ENCODE measurements at regions not wholly inside any gene's neighbourhood (a gene's known extent, or its start where the extent isn't known, plus 50 kb on each side); places are given as distances from the start of the nearest gene placed in this dataset.
A peak's percentile ranks its signal among the peaks of the same experiment; 100 is the strongest.

DNA sequence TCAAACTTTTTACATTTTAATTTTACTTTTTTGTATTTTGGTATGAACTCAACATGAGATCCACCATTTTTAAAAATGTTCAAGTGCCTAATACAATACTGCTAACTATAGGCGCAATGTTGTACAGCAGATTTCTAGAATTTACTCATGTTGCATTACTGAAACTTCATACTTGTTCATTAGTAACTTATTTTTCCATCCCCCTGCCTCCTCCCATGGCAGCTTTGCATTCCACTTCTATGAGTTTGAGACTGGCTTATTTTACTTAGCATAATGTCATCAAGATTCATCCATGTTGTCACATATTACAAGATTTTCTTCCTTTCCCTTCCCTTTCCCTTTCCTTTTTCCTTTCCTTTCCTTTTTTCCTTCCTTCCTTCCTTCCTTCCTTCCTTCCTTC is 825.9 kb downstream of the SLC16A7 start:
- Histone ChIP-seq H3K4me2 (ENCODE audit: unreplicated experiment) (no peak overlapping the region), H3K9me3 (ENCODE audit: low read depth) (no peaks in the 10 kb centered on the region), H3K9ac (no peak overlapping the region), H3K36me3 (ENCODE audit: low read depth) (no peaks in the 10 kb centered on the region), H4K20me1 (ENCODE audit: insufficient read depth) (no peaks in the 10 kb centered on the region), H3F3A (ENCODE audit: insufficient read depth) (no peaks in the 10 kb centered on the region), H3K79me2 (ENCODE audit: insufficient read depth) (no peaks in the 10 kb centered on the region), H3K27me3 (replicated peaks; ENCODE audit: insufficient read depth) (no peaks in the 10 kb centered on the region), H3K9me2 (ENCODE audit: insufficient read depth) (0 out of 2 replicates have a peak, but pooled peaks cover 6% of the 10 kb centered on the region), H3K27ac (no peak overlapping the region), H3K4me1 (ENCODE audit: insufficient read depth) (no peaks in the 10 kb centered on the region), H3K4me3 (no peak overlapping the region), H2AFZ (no peak overlapping the region)
- in situ Hi-C loops (cut with MboI): no loop called here
- peak; percentile 48 for DNase-seq
- WGBS, 2 experiments (ENCODE audit: low coverage in 1 of 2, low lambda C conversion rate in 2 of 2, missing lambda C conversion rate in 2 of 2): 93 to 97% methylated on average over 1 of the region's 1 CpG
- TF ChIP-seq EZH2phosphoT487 (IDR thresholded peaks at IDR 0.05; ENCODE audit: insufficient read depth, low read depth) (no peak), EZH2 (IDR thresholded peaks at IDR 0.05; ENCODE audit: insufficient read depth, poor library complexity, severe bottlenecking) (no peak)

DNA sequence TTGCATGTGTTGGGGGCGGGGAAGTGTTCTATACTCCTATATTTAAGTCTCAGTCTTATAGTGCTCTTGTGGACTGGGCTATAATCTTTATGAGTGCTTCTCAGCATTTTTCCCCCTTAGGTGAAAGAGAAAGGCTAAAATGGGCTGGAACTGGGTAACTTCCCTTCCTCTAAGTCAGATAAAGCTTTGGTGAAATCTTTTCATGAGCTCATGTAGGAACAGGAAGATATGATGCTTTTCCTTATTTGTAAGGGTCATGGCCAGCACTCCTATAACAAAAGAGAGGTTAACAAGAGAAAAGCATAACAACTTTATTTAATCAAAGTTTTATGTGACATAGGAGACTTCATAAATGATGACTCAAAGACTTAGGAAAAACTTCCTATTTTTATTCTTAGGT is 841.5 kb downstream of the SLC16A7 start:
- no peaks in the 10 kb centered on the region for H3K79me2 ChIP-seq (ENCODE audit: insufficient read depth)
- H3F3A ChIP-seq (ENCODE audit: insufficient read depth): no peaks in the 10 kb centered on the region
- H3K4me3 ChIP-seq: no peak overlapping the region
- no peak for DNase-seq
- H3K27ac ChIP-seq: no peak overlapping the region
- TF ChIP-seq EZH2phosphoT487 (IDR thresholded peaks at IDR 0.05; ENCODE audit: insufficient read depth, low read depth) (no peak), EZH2 (IDR thresholded peaks at IDR 0.05; ENCODE audit: insufficient read depth, poor library complexity, severe bottlenecking) (no peak)
- H3K4me1 ChIP-seq (ENCODE audit: insufficient read depth): no peaks in the 10 kb centered on the region
- H3K27me3 ChIP-seq (replicated peaks; ENCODE audit: insufficient read depth): no peaks in the 10 kb centered on the region
- WGBS, 2 experiments (ENCODE audit: low coverage in 1 of 2, low lambda C conversion rate in 2 of 2, missing lambda C conversion rate in 2 of 2): 21 to 44% methylated on average over 1 of the region's 1 CpG
- H3K36me3 ChIP-seq (ENCODE audit: low read depth): no peaks in the 10 kb centered on the region
- H2AFZ ChIP-seq: no peak overlapping the region
- H4K20me1 ChIP-seq (ENCODE audit: insufficient read depth): no peaks in the 10 kb centered on the region
- in situ Hi-C loops (cut with MboI): no loop called here
- no peak overlapping the region for H3K4me2 ChIP-seq (ENCODE audit: unreplicated experiment)
- no peaks in the 10 kb centered on the region for H3K9me2 ChIP-seq (ENCODE audit: insufficient read depth)
- H3K9me3 ChIP-seq (ENCODE audit: low read depth): no peaks in the 10 kb centered on the region
- H3K9ac ChIP-seq: no peak overlapping the region

DNA sequence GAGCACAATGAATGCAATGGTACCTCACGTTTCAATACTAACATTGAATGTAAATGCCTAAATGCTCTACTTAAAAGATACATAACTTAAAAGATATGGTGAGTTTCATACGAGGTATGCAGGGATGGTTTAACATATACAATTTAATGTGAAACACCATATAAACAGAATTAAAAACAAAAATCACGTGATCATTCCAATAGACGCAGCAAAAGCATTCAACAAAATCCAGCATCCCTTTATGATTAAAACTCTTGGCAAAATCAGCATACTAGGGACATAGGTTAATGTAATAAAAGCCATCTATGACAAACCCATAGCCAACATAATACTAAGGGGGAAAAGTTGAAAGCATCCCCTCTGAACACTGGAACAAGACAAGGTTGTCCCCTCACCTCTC is 845.7 kb downstream of the SLC16A7 start:
- no peaks in the 10 kb centered on the region for H3K9me2 ChIP-seq (ENCODE audit: insufficient read depth)
- H3K36me3 ChIP-seq (ENCODE audit: low read depth): no peaks in the 10 kb centered on the region
- no peak overlapping the region for H3K4me2 ChIP-seq (ENCODE audit: unreplicated experiment)
- H3K79me2 ChIP-seq (ENCODE audit: insufficient read depth): no peaks in the 10 kb centered on the region
- TF ChIP-seq EZH2phosphoT487 (IDR thresholded peaks at IDR 0.05; ENCODE audit: insufficient read depth, low read depth) (no peak), EZH2 (IDR thresholded peaks at IDR 0.05; ENCODE audit: insufficient read depth, poor library complexity, severe bottlenecking) (no peak)
- no peaks in the 10 kb centered on the region for H3K9me3 ChIP-seq (ENCODE audit: low read depth)
- in situ Hi-C loops (cut with MboI): no loop called here
- no peak overlapping the region for H3K9ac ChIP-seq
- H3F3A ChIP-seq (ENCODE audit: insufficient read depth): no peaks in the 10 kb centered on the region
- no peaks in the 10 kb centered on the region for H3K4me1 ChIP-seq (ENCODE audit: insufficient read depth)
- no peaks in the 10 kb centered on the region for H4K20me1 ChIP-seq (ENCODE audit: insufficient read depth)
- H2AFZ ChIP-seq: no peak overlapping the region
- no peak overlapping the region for H3K4me3 ChIP-seq
- DNase-seq: no peak
- no peaks in the 10 kb centered on the region for H3K27me3 ChIP-seq (replicated peaks; ENCODE audit: insufficient read depth)
- no peak overlapping the region for H3K27ac ChIP-seq
- WGBS, 2 experiments (ENCODE audit: low coverage in 1 of 2, low lambda C conversion rate in 2 of 2, missing lambda C conversion rate in 2 of 2): 57% methylated on average over 4 of the region's 4 CpGs

DNA sequence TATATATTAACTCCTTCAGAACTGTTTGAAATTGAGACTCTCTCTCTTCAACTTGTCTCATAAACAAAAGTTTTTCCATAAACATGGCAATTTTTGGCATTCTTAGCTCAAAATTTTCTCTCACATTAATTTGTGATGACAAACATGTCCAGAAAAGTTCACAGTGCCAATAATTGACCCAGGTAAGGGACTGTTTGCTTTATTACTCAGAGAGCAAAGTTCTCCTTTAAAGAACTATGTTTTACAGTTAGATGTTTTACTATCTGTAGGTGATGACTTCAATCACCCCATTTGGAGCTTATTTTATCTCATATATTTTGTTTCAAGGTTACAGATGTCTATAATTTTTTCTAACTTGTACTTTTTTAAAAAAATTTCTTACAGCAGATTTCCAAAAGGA is 855.6 kb downstream of the SLC16A7 start:
- Histone ChIP-seq H3K36me3 (ENCODE audit: low read depth) (no peaks in the 10 kb centered on the region), H3K79me2 (ENCODE audit: insufficient read depth) (no peaks in the 10 kb centered on the region), H3K4me2 (ENCODE audit: unreplicated experiment) (no peak overlapping the region), H2AFZ (no peak overlapping the region), H3K9me2 (ENCODE audit: insufficient read depth) (no peaks in the 10 kb centered on the region), H3K9ac (no peak overlapping the region), H3K27ac (no peak overlapping the region), H3K27me3 (replicated peaks; ENCODE audit: insufficient read depth) (no peaks in the 10 kb centered on the region), H3K4me1 (ENCODE audit: insufficient read depth) (no peaks in the 10 kb centered on the region), H3K4me3 (no peak overlapping the region), H3F3A (ENCODE audit: insufficient read depth) (no peaks in the 10 kb centered on the region), H4K20me1 (ENCODE audit: insufficient read depth) (no peaks in the 10 kb centered on the region), H3K9me3 (ENCODE audit: low read depth) (no peaks in the 10 kb centered on the region)
- no peak for DNase-seq
- TF ChIP-seq EZH2phosphoT487 (IDR thresholded peaks at IDR 0.05; ENCODE audit: insufficient read depth, low read depth) (no peak), EZH2 (IDR thresholded peaks at IDR 0.05; ENCODE audit: insufficient read depth, poor library complexity, severe bottlenecking) (no peak)
- in situ Hi-C loops (cut with MboI): no loop called here

DNA sequence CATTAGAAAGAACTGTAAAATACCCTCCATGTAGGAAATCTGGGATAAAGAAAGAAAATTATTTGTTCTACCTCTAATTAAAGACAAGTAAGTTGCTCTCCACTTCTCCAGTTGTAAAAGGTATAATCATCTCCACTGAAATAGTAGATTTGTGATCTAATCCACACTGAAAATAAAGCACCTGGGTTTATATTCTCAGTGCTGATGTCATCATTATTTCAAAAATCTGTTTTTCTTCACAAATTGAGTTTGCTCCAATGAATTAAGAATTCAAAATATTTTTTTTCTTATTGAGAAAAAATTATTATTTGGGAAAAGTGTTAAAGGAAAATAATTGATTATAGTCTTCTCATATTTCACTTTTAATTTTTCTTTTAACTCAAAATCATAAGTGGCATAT is 869.2 kb downstream of the SLC16A7 start:
- in situ Hi-C loops (cut with MboI): no loop called here
- Histone ChIP-seq H3K9me2 (ENCODE audit: insufficient read depth) (no peaks in the 10 kb centered on the region; the same call in 1 of the 2 replicates), H3K4me1 (ENCODE audit: insufficient read depth) (no peaks in the 10 kb centered on the region), H3K4me2 (ENCODE audit: unreplicated experiment) (no peak overlapping the region), H3K36me3 (ENCODE audit: low read depth) (no peaks in the 10 kb centered on the region), H3K27me3 (replicated peaks; ENCODE audit: insufficient read depth) (no peaks in the 10 kb centered on the region), H3K9ac (no peak overlapping the region), H3K27ac (no peak overlapping the region), H2AFZ (no peak overlapping the region), H4K20me1 (ENCODE audit: insufficient read depth) (no peaks in the 10 kb centered on the region), H3K9me3 (ENCODE audit: low read depth) (no peaks in the 10 kb centered on the region), H3F3A (ENCODE audit: insufficient read depth) (no peaks in the 10 kb centered on the region), H3K4me3 (no peak overlapping the region), H3K79me2 (ENCODE audit: insufficient read depth) (no peaks in the 10 kb centered on the region)
- DNase-seq: no peak
- TF ChIP-seq EZH2 (IDR thresholded peaks at IDR 0.05; ENCODE audit: insufficient read depth, poor library complexity, severe bottlenecking) (no peak), EZH2phosphoT487 (IDR thresholded peaks at IDR 0.05; ENCODE audit: insufficient read depth, low read depth) (no peak)
